GM18870 (cell line): ENCODE measurements at regions not wholly inside any gene's neighbourhood (a gene's known extent, or its start where the extent isn't known, plus 50 kb on each side); places are given as distances from the start of the nearest gene placed in this dataset.

Experiments
- ATAC-seq: cut with Tn5 transposase; IDR thresholded peaks from one replicate; pipeline ENCODE4 v1.9.1; 2021; ENCODE audit warnings: moderate library complexity; ENCODE audit not compliant: unreplicated experiment

GRCh38 chr2:5502385-5502784, 189.8 kb upstream of the SOX11 start:
- ATAC-seq, result no peak

DNA sequence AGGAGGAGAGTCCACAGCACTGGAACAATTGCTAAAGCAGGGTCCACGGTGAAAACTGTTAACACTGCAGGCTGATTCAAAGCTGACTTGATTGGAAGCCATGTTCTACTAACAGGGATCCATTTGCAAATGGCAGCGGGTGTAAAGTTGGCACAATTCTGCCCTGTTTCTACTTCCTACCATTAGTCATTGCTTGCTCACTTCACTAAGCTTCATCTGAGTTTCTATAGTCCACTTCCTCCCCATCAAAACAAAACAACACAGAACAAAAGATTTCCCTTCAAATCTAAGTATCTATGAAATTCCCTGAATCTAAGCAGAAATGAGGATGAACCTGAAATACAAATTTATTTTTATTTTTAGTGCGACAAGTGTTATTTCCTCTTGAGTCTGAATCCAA, 187.4 kb upstream of the SOX11 start:
- ATAC-seq, result no peak

- no peak for ATAC-seq
These were observed 184.8 kb upstream of the SOX11 start for GRCh38 chr2:5507367-5507766.

DNA sequence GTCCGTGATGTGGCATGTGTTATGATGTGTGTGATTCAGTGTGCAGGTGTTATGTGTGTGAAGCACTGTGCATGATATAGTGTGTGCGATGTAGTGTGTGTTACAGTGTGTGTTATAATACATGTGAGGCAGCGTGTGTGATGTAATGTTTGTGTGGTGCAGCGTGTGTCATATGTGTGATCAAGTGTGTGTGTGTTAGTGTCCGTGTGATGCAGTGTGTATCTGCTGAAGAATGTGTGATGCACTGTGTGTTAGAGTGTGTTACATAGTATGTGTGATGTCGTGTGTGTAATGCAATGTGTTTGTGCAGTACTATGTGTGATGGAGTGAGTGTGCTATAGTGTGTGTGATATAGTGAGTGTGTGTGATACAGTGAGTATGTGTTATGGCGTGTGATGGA, 182.8 kb upstream of the SOX11 start:
- no peak for ATAC-seq

DNA sequence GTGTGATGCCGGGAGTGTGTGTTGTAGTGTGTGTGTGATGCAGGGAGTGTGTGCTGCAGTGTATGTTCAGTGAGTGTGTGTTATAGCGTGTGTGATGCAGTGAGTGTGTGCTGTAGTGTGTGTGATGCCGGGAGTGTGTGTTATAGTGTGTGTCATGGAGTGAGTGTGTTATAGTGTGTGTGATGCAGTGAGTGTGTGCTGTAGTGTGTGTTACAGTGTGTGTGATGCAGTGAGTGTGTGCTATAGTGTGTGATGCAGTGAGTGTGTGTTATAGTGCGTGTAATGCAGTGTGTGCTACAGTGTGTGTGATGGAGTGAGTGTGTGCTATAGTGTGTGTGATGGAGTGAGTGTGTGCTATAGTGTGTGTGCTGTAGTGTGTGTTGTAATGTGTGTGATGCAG, 182.1 kb upstream of the SOX11 start:
- no peak for ATAC-seq

- ATAC-seq, result no peak
These were observed 176.5 kb upstream of the SOX11 start for GRCh38 chr2:5515693-5516092.

DNA sequence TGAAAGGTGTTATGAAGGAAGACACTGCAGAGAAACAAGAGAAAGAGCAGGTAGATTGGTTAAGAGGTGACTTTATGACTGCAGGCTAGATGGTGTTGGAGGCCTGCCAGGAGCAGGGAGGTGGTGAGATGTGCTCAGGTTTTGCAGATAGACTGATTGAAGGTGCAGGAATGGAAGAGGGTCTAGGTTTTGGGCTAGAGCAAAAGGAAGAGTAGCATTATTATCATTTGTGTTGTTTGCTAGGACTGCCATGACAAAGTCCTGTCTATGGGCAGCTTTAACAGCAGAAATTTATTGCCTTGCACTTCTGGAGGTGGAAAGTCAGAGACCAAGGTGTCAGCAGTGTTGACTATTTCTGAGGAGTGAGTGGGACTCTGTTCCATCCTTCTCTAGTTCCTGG, 172.9 kb upstream of the SOX11 start:
- no peak for ATAC-seq

DNA sequence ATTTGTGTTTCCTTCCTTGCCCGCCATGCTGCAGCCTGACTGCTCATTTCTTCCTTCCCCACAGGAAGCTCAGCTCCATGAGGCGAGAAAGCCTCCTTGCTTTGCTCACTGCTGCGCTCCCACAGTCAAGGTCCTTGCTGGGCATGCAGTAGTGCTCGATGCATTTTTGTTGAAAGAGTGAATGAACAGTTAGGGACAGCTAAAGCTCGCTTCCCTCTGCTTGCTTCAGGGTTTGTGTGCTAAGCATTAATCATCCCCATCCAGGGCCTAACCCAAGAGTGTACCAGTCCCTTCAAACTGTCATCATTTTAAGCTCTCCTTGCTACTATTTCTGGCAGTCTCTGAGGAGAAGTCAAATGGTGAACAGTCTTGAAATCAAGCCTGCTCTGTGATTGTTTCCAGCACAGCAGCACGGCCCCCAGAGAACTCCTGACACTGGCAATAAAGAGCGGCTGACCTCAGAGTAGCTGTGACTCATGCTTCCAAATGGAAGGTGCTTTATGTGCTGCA, 171.7 kb upstream of the SOX11 start:
- no peak for ATAC-seq

DNA sequence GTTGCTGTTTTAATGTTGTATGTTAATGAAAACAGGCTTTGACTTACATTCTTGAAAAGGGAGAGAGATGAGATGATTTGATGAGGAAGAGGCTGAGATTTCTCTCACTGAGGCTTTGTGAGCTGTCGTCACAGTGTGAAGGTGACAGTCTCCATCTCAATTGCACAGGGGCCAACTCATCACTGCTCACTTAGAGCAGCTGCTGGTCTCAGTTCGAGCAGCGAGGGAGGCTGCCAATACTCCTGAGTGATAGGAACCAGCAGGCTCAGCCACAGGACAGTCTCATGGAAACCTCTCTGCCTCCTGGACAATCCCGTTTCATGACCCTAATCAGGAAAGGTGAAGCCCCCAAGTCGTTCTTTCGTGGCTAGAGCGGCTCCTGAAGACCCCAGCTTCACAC, 170.7 kb upstream of the SOX11 start:
- ATAC-seq, result no peak

- no peak for ATAC-seq
These were observed 167.6 kb upstream of the SOX11 start for GRCh38 chr2:5524551-5524950.

GRCh38 chr2:5528706-5529105, 163.5 kb upstream of the SOX11 start:
- no peak for ATAC-seq

DNA sequence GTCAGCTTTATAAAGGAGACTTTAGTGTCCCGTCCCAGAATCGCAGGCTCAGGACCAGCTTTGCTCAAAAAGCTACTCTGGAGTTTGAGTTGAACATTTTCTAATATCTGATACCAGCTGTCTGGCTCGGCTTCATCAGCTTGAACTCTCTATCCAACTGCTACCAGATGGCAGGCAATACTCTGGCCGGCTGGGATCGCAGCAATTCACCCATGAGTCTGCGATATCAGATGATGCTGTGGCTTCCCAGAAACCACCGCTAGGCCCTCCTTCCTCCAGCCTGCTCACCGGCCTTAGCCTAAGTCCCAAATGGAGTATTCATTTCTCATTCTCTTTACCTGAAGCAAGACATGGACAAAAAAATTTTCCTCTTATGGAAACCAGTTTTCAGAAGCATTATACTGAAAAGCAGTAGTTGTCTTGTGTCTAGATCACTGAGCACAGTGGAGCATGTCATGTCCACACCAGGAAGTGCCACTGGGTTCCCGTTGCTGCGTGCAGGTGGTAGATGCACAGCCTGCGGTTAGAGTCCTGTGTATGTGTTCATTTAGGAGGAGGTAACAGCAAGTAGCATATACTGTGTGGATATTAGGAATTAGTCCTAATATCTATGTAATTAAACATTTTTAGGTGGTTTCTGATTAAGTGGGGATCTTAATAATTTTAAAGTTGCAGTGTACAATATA, 162.0 kb upstream of the SOX11 start:
- ATAC-seq, result no peak

DNA sequence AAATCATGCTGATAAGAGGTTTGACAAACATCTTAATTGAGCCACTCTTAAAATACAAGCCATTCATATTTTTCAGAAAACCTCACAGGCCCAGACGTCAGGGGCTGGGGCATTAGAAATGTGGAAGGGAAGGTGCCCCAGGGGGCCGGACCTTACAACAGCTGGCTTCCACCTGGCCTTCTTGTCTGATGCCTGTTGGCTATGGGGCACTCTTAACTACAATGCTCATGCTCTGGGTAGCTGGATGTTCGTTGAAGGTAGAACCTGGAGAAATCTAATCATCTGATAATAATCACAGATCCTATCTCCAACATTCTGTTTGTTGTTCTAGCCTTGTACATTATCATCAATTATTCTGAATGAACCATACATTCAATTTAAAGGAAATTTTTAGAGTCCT, 156.9 kb upstream of the SOX11 start:
- ATAC-seq, result no peak

DNA sequence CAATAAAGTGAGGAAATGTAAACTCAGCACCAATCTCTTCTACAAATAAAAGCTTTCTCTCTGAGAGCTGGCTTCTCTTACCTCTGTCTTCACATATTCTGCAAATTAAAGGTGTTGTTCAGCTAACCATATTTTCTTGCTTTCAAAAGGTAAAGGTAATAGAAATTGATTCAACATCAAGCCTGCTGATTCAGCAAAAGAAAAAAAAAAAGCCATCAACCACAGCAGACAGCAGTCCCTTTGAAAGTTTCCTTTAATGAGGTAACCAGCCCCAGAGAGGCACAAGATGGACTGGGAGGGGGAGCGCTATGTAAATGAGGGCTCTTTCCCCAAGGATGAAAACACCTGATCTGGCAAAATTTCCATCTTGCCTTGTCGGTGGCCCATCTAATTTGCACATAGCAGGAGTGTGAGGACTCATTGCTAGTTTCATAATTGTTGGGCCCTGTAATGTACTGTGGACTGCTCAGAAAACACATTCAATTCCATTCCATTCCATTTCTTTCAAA, 154.9 kb upstream of the SOX11 start:
- ATAC-seq, result no peak

- ATAC-seq, result no peak
These were observed 153.9 kb upstream of the SOX11 start for GRCh38 chr2:5538313-5538712.

DNA sequence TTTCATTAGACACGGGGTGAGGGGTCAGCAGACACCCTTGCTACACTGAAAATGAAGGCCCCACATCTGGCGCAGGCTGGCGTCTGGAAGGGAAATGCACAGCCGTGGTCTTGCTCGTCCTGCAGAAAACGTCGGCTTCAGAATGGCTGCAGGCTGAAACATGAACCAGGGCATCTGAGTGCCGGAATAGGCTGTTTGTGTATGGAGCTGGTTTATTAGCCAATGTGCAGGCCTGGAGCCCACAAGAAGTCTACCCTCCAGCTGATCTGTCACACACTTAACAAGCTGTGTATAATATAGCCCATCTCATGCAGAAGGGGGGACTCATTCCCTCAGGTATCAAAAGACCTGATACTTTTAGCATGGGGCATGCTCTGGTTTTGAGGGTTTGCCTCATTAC, 153.4 kb upstream of the SOX11 start:
- no peak for ATAC-seq

DNA sequence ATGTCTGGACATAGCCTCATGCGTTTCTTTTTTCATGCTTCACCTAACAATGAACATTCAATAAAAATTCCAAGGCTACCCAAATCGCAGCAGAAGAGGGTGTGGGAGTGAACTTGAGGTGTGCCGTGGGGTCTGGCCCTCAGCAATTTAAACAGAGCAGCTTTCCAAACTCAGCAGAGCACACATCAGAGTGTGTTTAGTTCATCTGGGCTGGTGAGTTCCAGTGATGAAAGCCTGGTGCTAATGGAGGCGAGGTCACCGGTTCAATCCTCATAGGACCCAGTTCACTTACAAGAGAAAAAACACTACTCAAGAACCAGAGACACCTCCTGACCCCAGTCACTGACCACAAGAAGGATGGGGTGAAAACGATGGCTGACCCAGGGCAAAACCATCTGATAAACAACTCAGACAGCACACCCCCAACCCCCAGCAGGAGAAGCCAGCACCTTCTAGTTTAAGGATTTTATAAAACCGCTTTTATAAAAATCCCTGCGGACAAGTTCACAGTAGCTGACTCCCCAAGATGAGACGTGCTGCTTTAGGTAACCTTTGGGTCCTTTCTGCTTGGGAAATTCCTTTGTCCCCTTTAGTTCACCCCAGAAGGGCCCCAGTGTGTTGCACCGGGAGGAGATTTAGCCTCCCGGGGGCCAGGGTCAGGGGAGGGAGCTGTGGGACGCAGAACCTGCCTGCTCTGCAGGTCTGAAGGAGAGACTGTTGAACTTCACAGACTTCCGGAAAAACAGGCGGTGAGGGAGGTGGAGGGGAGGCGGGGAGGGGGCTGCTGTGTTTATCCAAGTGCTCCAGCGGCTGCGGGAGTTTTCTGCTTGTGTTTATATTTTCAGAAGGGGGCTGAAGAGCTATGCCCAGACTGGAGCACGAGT, 152.7 kb upstream of the SOX11 start:
- no peak for ATAC-seq

DNA sequence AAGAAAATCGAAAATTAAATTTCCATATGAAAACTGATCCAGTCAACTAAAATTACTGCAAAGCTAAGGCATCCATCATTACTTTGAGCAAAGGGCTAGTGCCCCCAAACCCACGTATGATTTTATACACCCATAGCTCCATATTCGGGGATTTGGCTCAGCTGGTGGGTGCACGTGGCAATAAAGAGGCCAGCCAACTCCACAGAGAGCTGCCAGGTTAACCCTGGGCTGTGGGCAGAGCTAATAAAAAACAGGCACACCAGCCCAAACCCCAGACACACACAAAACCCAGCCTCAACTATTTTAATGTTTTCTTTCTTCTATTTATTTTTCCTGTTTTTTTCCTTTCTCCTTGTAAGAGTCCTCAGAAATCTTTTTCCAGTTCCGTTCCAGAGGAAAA, 151.3 kb upstream of the SOX11 start:
- no peak for ATAC-seq

- no peak for ATAC-seq
These were observed 147.9 kb upstream of the SOX11 start for GRCh38 chr2:5544205-5544786.

GRCh38 chr2:5546181-5546580, 146.0 kb upstream of the SOX11 start:
- no peak for ATAC-seq

- no peak for ATAC-seq
These were observed 143.0 kb upstream of the SOX11 start for GRCh38 chr2:5548991-5549715.
